ENCODE measurements at regions not wholly inside any gene's neighbourhood (a gene's known extent, or its start where the extent isn't known, plus 50 kb on each side); places are given as distances from the start of the nearest gene placed in this dataset.

DNA sequence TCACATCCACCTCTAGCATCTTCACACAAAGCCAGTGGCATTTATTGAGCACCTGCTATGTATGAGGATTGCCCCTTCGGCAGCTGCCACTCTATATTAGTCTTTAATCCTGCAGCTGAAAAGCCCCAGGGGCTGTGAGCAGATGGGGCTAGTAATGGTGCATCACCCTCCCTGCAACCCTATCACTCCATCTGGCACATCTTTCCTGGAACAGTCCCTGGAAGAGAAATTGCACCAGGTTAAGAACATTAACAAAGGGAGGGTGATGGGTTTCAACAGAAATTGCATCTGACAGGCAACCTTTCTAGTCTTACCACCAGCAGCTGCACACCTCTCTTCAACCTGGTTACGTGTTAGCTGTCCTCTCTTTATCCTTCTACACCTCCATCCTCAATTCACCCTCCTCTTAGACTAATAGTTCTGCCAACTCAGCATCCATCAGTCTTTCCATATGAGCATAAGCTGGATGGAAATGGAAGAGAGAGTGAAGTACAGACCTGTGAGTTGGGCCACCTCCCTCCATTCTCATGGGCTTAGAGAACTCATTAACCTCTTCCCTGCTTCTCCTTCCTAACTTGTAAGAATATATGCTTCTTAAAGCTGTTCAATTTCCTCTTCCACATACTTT is 168.6 kb upstream of the NEBL start:
- POLR2A ChIA-PET = no interaction called here
- no peak overlapping the region for H3K4me3 Mint-ChIP-seq
- H3K36me3 Mint-ChIP-seq (ENCODE audit: low read depth) = no peaks in the 10 kb centered on the region
- no peaks in the 10 kb centered on the region for H3K4me1 Mint-ChIP-seq (ENCODE audit: low read depth)
- no peaks in the 10 kb centered on the region for H3K27me3 Mint-ChIP-seq (ENCODE audit: low read depth)
- H3K9me3 Mint-ChIP-seq (ENCODE audit: insufficient read depth) = no peaks in the 10 kb centered on the region
- no peak overlapping the region for H3K27ac Mint-ChIP-seq
- DNase-seq = no peak
- no peak for ATAC-seq
- CTCF ChIA-PET = no interaction called here

DNA sequence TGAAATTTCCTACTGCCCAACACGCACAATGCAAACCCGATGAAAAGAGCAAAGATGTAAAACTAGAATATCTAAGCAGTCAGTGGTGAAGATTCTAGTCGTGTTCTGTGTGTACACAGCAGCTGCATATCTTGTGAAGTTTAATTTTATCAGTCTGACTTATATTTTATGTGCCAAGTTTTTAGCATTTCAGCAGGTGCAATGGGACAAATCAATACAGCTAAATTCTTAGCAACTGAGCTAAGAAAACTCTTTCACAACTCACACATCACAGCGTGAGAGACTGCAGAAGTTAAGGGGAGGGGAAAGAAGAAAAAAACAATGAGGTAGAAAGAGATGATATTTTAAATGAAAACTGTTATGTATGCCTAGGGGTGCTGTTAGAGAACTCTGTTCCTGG is 164.9 kb upstream of the NEBL start:
- Mint-ChIP-seq H3K4me1 (ENCODE audit: low read depth) (no peaks in the 10 kb centered on the region), H3K9me3 (ENCODE audit: insufficient read depth) (no peaks in the 10 kb centered on the region), H3K4me3 (no peak overlapping the region), H3K36me3 (ENCODE audit: low read depth) (no peaks in the 10 kb centered on the region), H3K27me3 (ENCODE audit: low read depth) (no peaks in the 10 kb centered on the region), H3K27ac (no peak overlapping the region)
- CTCF ChIA-PET = no interaction called here
- POLR2A ChIA-PET = no interaction called here
- DNase-seq = no peak
- no peak for ATAC-seq

DNA sequence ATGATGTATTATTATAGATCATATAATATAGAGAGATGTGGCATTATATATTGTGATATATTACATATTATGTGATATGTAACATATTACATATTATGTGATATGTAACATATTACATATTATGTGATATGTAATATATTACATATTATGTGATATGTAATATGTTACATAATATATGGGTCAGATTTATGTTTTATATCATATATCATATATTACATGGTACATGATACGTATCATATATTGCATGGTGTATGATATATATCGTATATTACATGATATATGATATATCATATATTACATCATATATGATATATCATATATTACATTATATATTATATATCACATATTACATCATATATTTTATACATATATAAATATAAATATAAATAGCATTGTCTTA is 164.1 kb upstream of the NEBL start:
- ATAC-seq (no peak), DNase-seq (no peak)
- CTCF ChIA-PET = no interaction called here
- peaks cover 3% of the 10 kb centered on the region for H3K9me3 Mint-ChIP-seq (ENCODE audit: insufficient read depth)
- POLR2A ChIA-PET = no interaction called here
- no peaks in the 10 kb centered on the region for H3K36me3 Mint-ChIP-seq (ENCODE audit: low read depth)
- H3K4me3 Mint-ChIP-seq = no peak overlapping the region
- H3K27me3 Mint-ChIP-seq (ENCODE audit: low read depth) = no peaks in the 10 kb centered on the region
- no peaks in the 10 kb centered on the region for H3K4me1 Mint-ChIP-seq (ENCODE audit: low read depth)
- H3K27ac Mint-ChIP-seq = no peak overlapping the region

DNA sequence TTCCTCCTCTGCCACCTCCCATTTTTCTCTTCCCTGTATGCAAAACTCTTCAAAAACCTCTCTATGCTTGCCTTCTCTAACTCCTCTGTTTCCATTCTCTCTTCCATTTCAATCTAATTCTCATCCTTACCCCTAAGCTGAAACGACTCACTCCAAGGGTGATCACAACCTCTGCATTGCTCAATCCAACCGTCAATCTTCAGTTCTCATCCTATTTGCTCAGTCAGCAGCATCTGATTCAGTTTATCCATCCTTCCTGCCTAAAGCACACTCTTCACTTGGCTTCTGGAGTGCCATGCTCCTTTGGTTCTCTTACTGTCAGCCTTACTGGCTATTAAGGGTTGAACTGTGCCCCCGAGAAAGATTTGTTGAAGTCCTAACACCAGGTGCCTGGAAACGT is 163.5 kb upstream of the NEBL start:
- no peaks in the 10 kb centered on the region for H3K27me3 Mint-ChIP-seq (ENCODE audit: low read depth)
- H3K4me3 Mint-ChIP-seq = no peak overlapping the region
- H3K36me3 Mint-ChIP-seq (ENCODE audit: low read depth) = no peaks in the 10 kb centered on the region
- H3K4me1 Mint-ChIP-seq (ENCODE audit: low read depth) = peaks cover 5% of the 10 kb centered on the region
- H3K27ac Mint-ChIP-seq = no peak overlapping the region
- ATAC-seq = no peak
- no peak for DNase-seq
- H3K9me3 Mint-ChIP-seq (ENCODE audit: insufficient read depth) = peaks cover 3% of the 10 kb centered on the region
- ChIA-PET POLR2A (no interaction called here), CTCF (no interaction called here)

DNA sequence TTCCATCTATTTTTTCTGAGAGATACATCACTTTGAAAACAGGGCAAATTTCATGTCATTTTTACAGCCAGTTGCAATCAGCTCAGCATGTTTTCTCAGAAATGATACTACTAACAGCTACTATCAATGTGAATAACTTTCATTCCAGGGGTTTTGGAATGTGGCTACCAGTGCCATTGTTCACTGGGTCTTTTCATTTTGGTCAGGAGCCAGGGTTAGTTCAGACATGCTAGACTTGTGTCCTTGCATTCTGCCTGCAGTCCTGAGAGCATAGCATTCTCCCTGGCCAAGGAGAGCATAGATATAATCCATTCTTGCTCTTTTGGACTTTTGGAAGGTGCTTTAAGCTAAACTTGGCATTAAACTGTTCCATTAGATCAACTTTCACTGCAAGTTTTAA is 160.9 kb upstream of the NEBL start:
- Mint-ChIP-seq H3K4me3 (no peak overlapping the region), H3K27ac (no peak overlapping the region), H3K36me3 (ENCODE audit: low read depth) (no peaks in the 10 kb centered on the region), H3K4me1 (ENCODE audit: low read depth) (peaks cover 11% of the 10 kb centered on the region), H3K27me3 (ENCODE audit: low read depth) (no peaks in the 10 kb centered on the region), H3K9me3 (ENCODE audit: insufficient read depth) (peaks cover 3% of the 10 kb centered on the region)
- DNase-seq (no peak), ATAC-seq (no peak)
- CTCF ChIA-PET = no interaction called here
- POLR2A ChIA-PET = no interaction called here

DNA sequence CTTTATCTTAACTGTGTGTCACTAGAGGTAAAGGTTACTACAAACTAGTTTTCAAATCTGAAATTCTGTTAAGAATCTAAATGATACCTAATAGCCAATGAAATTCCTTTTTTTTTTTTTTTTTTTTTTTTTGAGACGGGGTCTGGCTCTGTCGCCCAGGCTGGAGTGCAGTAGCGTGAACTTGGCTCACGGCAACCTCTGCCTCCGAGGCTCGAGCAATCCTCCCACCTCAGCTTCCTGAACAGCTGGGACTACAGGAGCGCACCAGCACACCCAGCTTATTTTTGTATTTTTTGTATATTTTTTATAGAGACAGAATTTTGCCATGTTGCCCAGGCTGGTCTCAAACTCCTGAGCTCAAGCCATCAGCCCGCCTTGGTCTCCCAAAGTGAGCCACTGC is 160.3 kb upstream of the NEBL start:
- Mint-ChIP-seq H3K36me3 (ENCODE audit: low read depth) (no peaks in the 10 kb centered on the region), H3K27me3 (ENCODE audit: low read depth) (no peaks in the 10 kb centered on the region), H3K27ac (no peak overlapping the region), H3K9me3 (ENCODE audit: insufficient read depth) (peaks cover 3% of the 10 kb centered on the region), H3K4me3 (no peak overlapping the region), H3K4me1 (ENCODE audit: low read depth) (peaks cover 11% of the 10 kb centered on the region)
- ATAC-seq (no peak), DNase-seq (no peak)
- ChIA-PET POLR2A (no interaction called here), CTCF (interaction anchor here (0.6 kb wide), 1 partner anchor 1320 kb away, joined by 3 read pairs; no protein-coding TSS in a partner anchor)

DNA sequence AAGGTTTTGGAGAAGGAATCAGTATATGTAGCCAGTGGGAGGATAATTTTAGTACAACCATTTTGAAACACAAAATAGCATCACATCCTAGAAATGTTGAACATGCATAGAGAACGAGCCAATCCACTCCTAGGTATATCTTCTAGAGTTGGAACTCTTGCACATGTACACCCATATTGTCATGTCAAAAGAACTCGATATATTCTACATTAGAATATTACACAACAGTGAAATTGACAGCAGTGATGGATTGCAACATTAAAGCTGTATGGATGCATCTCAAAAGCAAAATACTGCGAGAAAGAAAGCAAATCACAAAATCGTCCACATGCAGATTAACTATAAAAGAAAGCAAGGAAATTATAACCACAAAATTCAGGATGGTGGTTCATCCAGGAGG is 159.3 kb upstream of the NEBL start:
- Mint-ChIP-seq H3K9me3 (ENCODE audit: insufficient read depth) (peaks cover 3% of the 10 kb centered on the region), H3K4me3 (no peak overlapping the region), H3K36me3 (ENCODE audit: low read depth) (no peaks in the 10 kb centered on the region), H3K27me3 (ENCODE audit: low read depth) (no peaks in the 10 kb centered on the region), H3K4me1 (ENCODE audit: low read depth) (peaks cover 11% of the 10 kb centered on the region), H3K27ac (no peak overlapping the region)
- POLR2A ChIA-PET = no interaction called here
- DNase-seq (no peak), ATAC-seq (no peak)
- CTCF ChIA-PET = no interaction called here

DNA sequence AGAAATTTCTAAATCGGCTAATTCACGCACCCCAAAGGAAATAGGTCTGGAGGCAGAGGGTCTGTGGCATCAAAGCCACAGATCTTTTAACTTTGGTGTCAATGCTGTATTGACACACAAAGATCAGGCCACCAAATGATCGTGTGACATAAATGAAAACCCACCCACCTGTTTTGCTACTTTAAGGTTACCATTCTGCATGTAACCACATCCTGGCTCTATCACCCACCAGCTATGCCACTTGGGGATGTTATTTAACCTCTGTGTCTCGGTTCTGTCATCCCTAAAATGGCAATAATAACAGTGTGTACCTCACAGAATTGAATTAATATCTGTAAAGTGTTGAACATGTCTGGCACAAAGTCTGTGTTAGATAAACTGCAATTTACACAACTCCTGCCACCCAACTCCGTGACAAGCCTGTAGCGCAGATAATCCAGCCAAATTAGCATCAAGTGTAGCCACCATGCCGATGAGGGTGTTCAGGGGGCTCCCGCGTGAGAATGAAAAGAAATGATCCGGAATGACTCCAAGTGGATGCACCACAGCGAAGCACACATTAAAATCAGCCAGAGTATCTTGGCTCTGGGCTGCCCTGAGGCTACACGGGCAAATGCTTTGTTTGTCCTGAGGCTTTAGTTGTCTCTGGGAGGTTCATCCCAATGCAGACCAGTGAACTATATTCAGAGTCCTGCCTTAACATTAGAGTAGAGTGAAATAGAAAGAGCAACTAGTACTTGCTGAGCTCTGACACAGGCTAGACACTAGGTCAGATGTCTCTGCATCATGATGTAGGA is 158.4 kb upstream of the NEBL start:
- POLR2A ChIA-PET = no interaction called here
- H3K4me3 Mint-ChIP-seq = no peak overlapping the region

DNA sequence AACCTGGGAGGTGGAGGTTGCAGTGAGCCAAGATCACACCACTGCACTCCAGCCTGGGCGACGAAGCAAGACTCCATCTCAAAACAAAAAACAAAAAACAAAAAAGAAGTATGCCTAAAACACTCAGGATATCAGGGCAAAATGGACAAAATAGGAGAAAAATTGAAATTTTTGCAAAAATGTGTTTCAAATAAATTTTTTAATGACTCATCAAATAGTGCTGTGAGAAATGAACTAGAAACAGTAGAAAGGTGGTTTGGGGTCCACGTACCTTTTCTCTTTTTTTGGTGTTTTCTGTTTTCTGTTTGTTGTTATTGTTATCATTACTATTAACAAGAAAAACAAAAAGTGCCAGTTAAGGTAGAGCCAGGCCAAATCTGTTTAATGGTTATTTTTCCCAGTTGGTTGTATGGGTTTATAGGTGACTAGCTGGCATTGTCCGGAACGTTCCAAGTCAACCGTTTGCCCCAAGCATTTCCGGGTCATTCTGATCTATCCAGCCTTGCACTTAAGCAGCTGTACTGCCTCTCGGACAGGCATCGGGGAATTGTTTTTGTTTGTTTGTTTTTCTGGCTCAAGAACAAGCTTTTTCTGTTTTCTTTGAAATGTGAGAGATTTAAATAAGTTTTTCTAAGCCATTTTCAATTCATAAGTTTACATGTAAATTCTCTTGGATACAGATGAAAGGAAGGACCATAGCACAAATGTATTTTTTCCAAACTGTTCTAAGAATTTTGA is 157.0 kb upstream of the NEBL start:
- H3K9me3 Mint-ChIP-seq (ENCODE audit: insufficient read depth) = peaks cover 3% of the 10 kb centered on the region
- ChIA-PET POLR2A (no interaction called here), CTCF (no interaction called here)
- no peaks in the 10 kb centered on the region for H3K36me3 Mint-ChIP-seq (ENCODE audit: low read depth)
- H3K4me1 Mint-ChIP-seq (ENCODE audit: low read depth) = peaks cover 11% of the 10 kb centered on the region
- ATAC-seq = no peak
- no peak overlapping the region for H3K27ac Mint-ChIP-seq
- no peak overlapping the region for H3K4me3 Mint-ChIP-seq
- H3K27me3 Mint-ChIP-seq (ENCODE audit: low read depth) = no peaks in the 10 kb centered on the region
- DNase-seq = no peak

More for the DNA sequence above, 158.4 kb upstream of the NEBL start:
- Mint-ChIP-seq H3K27me3 (ENCODE audit: low read depth) (no peaks in the 10 kb centered on the region), H3K9me3 (ENCODE audit: insufficient read depth) (peaks cover 3% of the 10 kb centered on the region), H3K27ac (no peak overlapping the region), H3K36me3 (ENCODE audit: low read depth) (no peaks in the 10 kb centered on the region), H3K4me1 (ENCODE audit: low read depth) (peaks cover 11% of the 10 kb centered on the region)
- ATAC-seq = no peak
- peak; percentile 24 for DNase-seq
- CTCF ChIA-PET = no interaction called here

DNA sequence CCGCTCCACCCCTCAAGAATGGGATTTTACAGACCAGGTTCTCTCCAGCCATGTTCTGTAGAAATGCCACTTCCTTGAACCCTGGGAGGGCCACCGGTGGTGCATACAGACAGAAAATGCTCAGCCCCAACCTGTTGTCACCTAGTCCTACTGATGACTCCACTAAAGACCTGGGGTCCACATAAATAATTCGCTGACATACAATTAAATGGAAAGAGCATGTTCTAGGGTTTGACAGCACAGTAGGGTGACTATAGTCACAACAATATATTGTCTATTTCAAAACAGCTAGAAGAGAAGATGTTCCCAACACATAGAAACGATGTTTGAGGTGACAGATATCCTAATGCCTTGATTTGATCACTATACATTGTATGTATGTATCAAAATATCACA is 155.6 kb upstream of the NEBL start:
- H3K27me3 Mint-ChIP-seq (ENCODE audit: low read depth) = no peaks in the 10 kb centered on the region

DNA sequence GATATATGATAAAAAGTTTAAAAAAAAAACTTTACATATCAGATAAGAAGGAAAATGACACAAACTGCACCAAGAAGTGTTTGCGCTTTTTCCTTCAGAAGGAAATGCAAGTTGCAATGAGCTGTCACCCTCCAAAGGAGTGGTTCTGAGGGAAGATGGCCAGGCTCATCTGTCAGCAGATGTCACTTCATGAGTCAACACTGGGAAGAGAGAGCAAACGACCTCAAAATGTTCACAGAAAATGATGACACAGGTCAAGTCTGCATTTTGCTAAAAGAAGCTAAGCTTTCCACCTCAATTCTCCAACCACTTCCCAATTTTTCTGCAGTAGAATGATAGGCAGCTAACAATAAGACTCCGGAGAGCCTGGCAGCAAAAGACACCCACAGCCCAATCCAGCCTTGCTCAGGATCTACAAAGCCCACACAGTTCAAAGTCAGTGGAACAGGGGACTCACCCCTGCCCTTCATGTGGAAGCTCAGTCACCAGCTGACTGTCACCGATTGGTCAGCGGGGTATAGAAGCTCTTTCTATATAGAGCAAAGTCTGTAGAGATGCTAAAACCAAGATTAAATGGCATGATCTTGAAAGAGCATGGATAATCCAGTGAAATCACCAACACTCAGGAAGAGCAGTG is 155.1 kb upstream of the NEBL start:
- H3K4me1 Mint-ChIP-seq (ENCODE audit: low read depth) = peaks cover 11% of the 10 kb centered on the region
- peaks cover 3% of the 10 kb centered on the region for H3K9me3 Mint-ChIP-seq (ENCODE audit: insufficient read depth)
- CTCF ChIA-PET = no interaction called here
- ATAC-seq (no peak), DNase-seq (no peak)
- no peaks in the 10 kb centered on the region for H3K36me3 Mint-ChIP-seq (ENCODE audit: low read depth)
- no peaks in the 10 kb centered on the region for H3K27me3 Mint-ChIP-seq (ENCODE audit: low read depth)
- POLR2A ChIA-PET = no interaction called here
- H3K4me3 Mint-ChIP-seq = no peak overlapping the region
- H3K27ac Mint-ChIP-seq = no peak overlapping the region

More for the DNA sequence above, 155.6 kb upstream of the NEBL start:
- no peak overlapping the region for H3K27ac Mint-ChIP-seq
- no peak for ATAC-seq
- no peak overlapping the region for H3K4me3 Mint-ChIP-seq
- H3K36me3 Mint-ChIP-seq (ENCODE audit: low read depth) = no peaks in the 10 kb centered on the region
- no peak for DNase-seq
- peaks cover 3% of the 10 kb centered on the region for H3K9me3 Mint-ChIP-seq (ENCODE audit: insufficient read depth)
- ChIA-PET POLR2A (no interaction called here), CTCF (no interaction called here)
- H3K4me1 Mint-ChIP-seq (ENCODE audit: low read depth) = peaks cover 11% of the 10 kb centered on the region

DNA sequence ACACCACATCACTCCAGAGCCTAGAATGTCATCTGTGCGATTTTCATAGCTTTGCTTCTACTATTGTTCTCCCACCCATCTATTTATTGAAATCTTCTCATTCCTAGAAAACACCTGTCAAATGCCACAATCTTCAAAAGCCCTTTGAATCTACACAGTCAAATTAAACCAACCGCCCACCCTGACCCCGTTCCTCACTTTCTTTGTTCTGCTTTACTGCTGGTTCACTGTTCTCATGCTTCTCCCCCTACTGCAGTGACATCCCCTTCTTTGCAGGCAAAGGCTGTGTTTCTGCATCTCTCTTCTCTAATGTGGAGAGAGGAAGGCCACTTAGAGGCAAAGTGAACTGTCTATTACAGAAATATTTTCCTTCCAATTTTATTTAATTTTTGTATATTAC is 152.4 kb upstream of the NEBL start:
- H3K36me3 Mint-ChIP-seq (ENCODE audit: low read depth) = no peaks in the 10 kb centered on the region
- no peaks in the 10 kb centered on the region for H3K4me1 Mint-ChIP-seq (ENCODE audit: low read depth)
- H3K27me3 Mint-ChIP-seq (ENCODE audit: low read depth) = no peaks in the 10 kb centered on the region
- ChIA-PET CTCF (no interaction called here), POLR2A (no interaction called here)
- no peak overlapping the region for H3K27ac Mint-ChIP-seq
- ATAC-seq (no peak), DNase-seq (no peak)
- H3K9me3 Mint-ChIP-seq (ENCODE audit: insufficient read depth) = no peaks in the 10 kb centered on the region
- H3K4me3 Mint-ChIP-seq = no peak overlapping the region

Measured in activated CD8-positive, alpha-beta T cell treated with anti-CD3 and anti-CD28 coated beads, Interleukin-2, amount 10 ng/mL, durations not matched to agents 7 days and 5 days (primary cell).